OCI-LY1 (cell line): ENCODE measurements at regions not wholly inside any gene's neighbourhood (a gene's known extent, or its start where the extent isn't known, plus 50 kb on each side); places are given as distances from the start of the nearest gene placed in this dataset.

ENCODE experiments used
- CTCF ChIP-seq: fragments of 200-600 bp; sonication (generic), shearing (Covaris generic); IDR thresholded peaks from 2 replicates; pipeline ENCODE4 v1.5.1; 2017; ENCODE audit warnings: mild to moderate bottlenecking, antibody characterized with exemption, low read length, moderate library complexity, mixed read lengths
- EZH2 ChIP-seq: fragments of 200-600 bp; sonication (generic), shearing (Covaris generic); IDR thresholded peaks from 2 replicates; pipeline ENCODE4 v1.8.0; 2017; ENCODE audit warnings: borderline replicate concordance, mixed run types, mild to moderate bottlenecking, antibody characterized with exemption, low read length, moderate library complexity, mixed read lengths

- TF ChIP-seq CTCF (no peak), EZH2 (no peak)
These were observed 209.4 kb upstream of the FOXK1 start for GRCh38 chr7:4472728-4473127.
